Mesenchymal stem cell (in vitro differentiated cells and primary cell): ENCODE measurements at regions not wholly inside any gene's neighbourhood (a gene's known extent, or its start where the extent isn't known, plus 50 kb on each side); places are given as distances from the start of the nearest gene placed in this dataset.

Source experiments
- DNase-seq: peaks from one replicate; pipeline ENCODE4 v3.0.0-alpha.2; 2013
- H2AFZ ChIP-seq: one replicate; pipeline ENCODE4 v1.6.1; 2013; ENCODE audit warnings: low read depth, mild to moderate bottlenecking, control low read depth, inconsistent platforms, low read length, moderate library complexity
- H2AK5ac ChIP-seq: 2 replicates; pipeline ENCODE4 v1.6.1; 2013; ENCODE audit warnings: low read length, moderate library complexity, mild to moderate bottlenecking, inconsistent platforms; ENCODE audit not compliant: severe bottlenecking
- H2BK120ac ChIP-seq: one replicate; pipeline ENCODE4 v1.6.1; 2013; ENCODE audit warnings: low read depth, mild to moderate bottlenecking, inconsistent platforms, low read length, moderate library complexity
- H2BK12ac ChIP-seq, 2 experiments: one replicate each; pipeline ENCODE4 v1.6.1; 2013; ENCODE audit warnings: inconsistent platforms in 2 of 2, low read length in 2 of 2, mild to moderate bottlenecking in 2 of 2, moderate library complexity in 2 of 2, control low read depth in 1 of 2
- H2BK15ac ChIP-seq: one replicate; pipeline ENCODE4 v1.6.1; 2013; ENCODE audit warnings: mild to moderate bottlenecking, low read depth, inconsistent platforms; ENCODE audit not compliant: poor library complexity, severe bottlenecking
- H2BK5ac ChIP-seq: 2 replicates; pipeline ENCODE4 v1.6.1; 2013; ENCODE audit warnings: low read depth, mild to moderate bottlenecking, low read length, control low read depth, inconsistent platforms; ENCODE audit not compliant: poor library complexity, severe bottlenecking
- H3K14ac ChIP-seq, 2 experiments: one replicate each; pipeline ENCODE4 v1.6.1; 2013; ENCODE audit warnings: inconsistent platforms in 2 of 2, low read length in 2 of 2, control low read depth in 1 of 2, mild to moderate bottlenecking in 1 of 2, moderate library complexity in 1 of 2
- H3K18ac ChIP-seq, 2 experiments: one replicate each; pipeline ENCODE4 v1.6.1; 2013; ENCODE audit warnings: inconsistent platforms in 2 of 2, low read length in 2 of 2, control low read depth in 1 of 2, low read depth in 1 of 2, mild to moderate bottlenecking in 1 of 2
- H3K23ac ChIP-seq, 2 experiments: one replicate each; pipeline ENCODE4 v1.6.1; 2013; ENCODE audit warnings: inconsistent platforms in 2 of 2, low read length in 2 of 2, mild to moderate bottlenecking in 2 of 2, moderate library complexity in 2 of 2, control low read depth in 1 of 2
- H3K27ac ChIP-seq: 2 replicates; pipeline ENCODE4 v1.5.1; 2013; ENCODE audit warnings: mild to moderate bottlenecking, moderate library complexity, low read length, control low read depth, inconsistent platforms; ENCODE audit not compliant: poor library complexity, severe bottlenecking
- H3K27me3 ChIP-seq, 2 experiments: 2 replicates each; pipeline versions ENCODE4 v1.6.1 to v1.7.0; 2013; ENCODE audit warnings: low read length in 2 of 2, mild to moderate bottlenecking in 2 of 2, moderate library complexity in 2 of 2, control low read depth in 1 of 2, inconsistent platforms in 1 of 2; ENCODE audit not compliant: control insufficient read depth in 1 of 2, insufficient read depth in 1 of 2
- H3K36me3 ChIP-seq, 2 experiments: 2 replicates each; pipeline versions ENCODE4 v1.6.1 to v1.7.0; 2013; ENCODE audit warnings: low read length in 2 of 2, control low read depth in 1 of 2, inconsistent platforms in 1 of 2, low read depth in 1 of 2, mild to moderate bottlenecking in 1 of 2; ENCODE audit not compliant: insufficient read depth in 2 of 2, control insufficient read depth in 1 of 2
- H3K4ac ChIP-seq, 2 experiments: one replicate each; pipeline ENCODE4 v1.6.1; 2013; ENCODE audit warnings: inconsistent platforms in 2 of 2, low read length in 2 of 2, mild to moderate bottlenecking in 2 of 2, moderate library complexity in 2 of 2, control low read depth in 1 of 2, low read depth in 1 of 2
- H3K4me1 ChIP-seq: 2 replicates; pipeline ENCODE4 v1.6.1; 2013; ENCODE audit warnings: low read depth, low read length, control low read depth; ENCODE audit not compliant: control insufficient read depth, insufficient read depth
- H3K4me2 ChIP-seq: 2 replicates; pipeline ENCODE4 v1.6.1; 2013; ENCODE audit warnings: low read length, mild to moderate bottlenecking, inconsistent platforms; ENCODE audit not compliant: poor library complexity, severe bottlenecking
- H3K4me3 ChIP-seq, 2 experiments: 2 replicates each; pipeline versions ENCODE4 v1.5.1 to v1.7.0; 2013; ENCODE audit warnings: low read length in 2 of 2, mild to moderate bottlenecking in 2 of 2, control low read depth in 1 of 2, low read depth in 1 of 2; ENCODE audit not compliant: insufficient read depth in 1 of 2
- H3K79me1 ChIP-seq: replicated peaks from 2 replicates; pipeline ENCODE4 v1.6.1; 2013; ENCODE audit warnings: mild to moderate bottlenecking, control low read depth, low read length, inconsistent platforms; ENCODE audit not compliant: poor library complexity, severe bottlenecking
- H3K9ac ChIP-seq: 2 replicates; pipeline ENCODE4 v1.7.0; 2013; ENCODE audit warnings: mild to moderate bottlenecking, low read length, moderate library complexity
- H3K9me3 ChIP-seq: 2 replicates; pipeline ENCODE4 v1.7.0; 2013; ENCODE audit warnings: mild to moderate bottlenecking, low read length; ENCODE audit not compliant: control insufficient read depth
- H4K8ac ChIP-seq: one replicate; pipeline ENCODE4 v1.6.1; 2013; ENCODE audit warnings: inconsistent platforms, mild to moderate bottlenecking, low read length, moderate library complexity
- H4K91ac ChIP-seq: one replicate; pipeline ENCODE4 v1.6.1; 2013; ENCODE audit warnings: mild to moderate bottlenecking, low read length, inconsistent platforms
- WGBS: methylation state at CpG from one replicate; pipeline ENCODE4 v1.1.7; 2013; ENCODE audit warnings: mixed read lengths; 5-methylcytosine and 5-hydroxymethylcytosine counted together

- H2AFZ ChIP-seq, result no peak overlapping the region
- peak overlapping the region; percentile 70 for H4K91ac ChIP-seq
- H3K9ac ChIP-seq, result peak overlapping the region; percentile 67
- H3K27ac ChIP-seq, result peak overlapping the region; percentile 82
- H3K4me2 ChIP-seq, result no peak overlapping the region
- peak overlapping the region; percentile 75 to 87 for H3K18ac ChIP-seq
- no peaks in the 10 kb centered on the region for H3K27me3 ChIP-seq
- H2BK120ac ChIP-seq, result no peak overlapping the region
- H4K8ac ChIP-seq, result peak overlapping the region; percentile 35
- H2BK15ac ChIP-seq, result no peak overlapping the region
- H3K23ac ChIP-seq, result no peak overlapping the region
- no peaks in the 10 kb centered on the region for H3K36me3 ChIP-seq
- no peak for DNase-seq
- H2BK12ac ChIP-seq, result peak overlapping the region; percentile 91 to 92
- no CpG with 5 or more reads among the region's 1 CpG for WGBS
- peak overlapping the region; percentile 71 for H2AK5ac ChIP-seq
- no peak overlapping the region for H2BK5ac ChIP-seq
- H3K4me1 ChIP-seq, result peaks cover 8% of the 10 kb centered on the region
- H3K4ac ChIP-seq, result peak overlapping the region in 1 of 2 experiments; percentile 35
- H3K9me3 ChIP-seq, result no peaks in the 10 kb centered on the region
- H3K14ac ChIP-seq, result no peak overlapping the region
- no peak overlapping the region for H3K4me3 ChIP-seq
- H3K79me1 ChIP-seq, result no peaks in the 10 kb centered on the region
Observed at GRCh38 chr4:127045861-127046260, 586.9 kb upstream of the INTU start.

GRCh38 chr4:127047930-127048329 lies 584.8 kb upstream of the INTU start:
- no peak overlapping the region for H3K4me2 ChIP-seq
- whole genome bisulfite sequencing, result no CpG with 5 or more reads among the region's 1 CpG
- H2BK15ac ChIP-seq, result no peak overlapping the region
- no peak overlapping the region for H2BK5ac ChIP-seq
- no peak overlapping the region for H3K27ac ChIP-seq
- no peak overlapping the region for H3K4me3 ChIP-seq
- no peak overlapping the region for H3K4ac ChIP-seq
- H2BK12ac ChIP-seq, result no peak overlapping the region
- no peak overlapping the region for H4K91ac ChIP-seq
- no peak overlapping the region for H3K18ac ChIP-seq
- H3K79me1 ChIP-seq, result no peaks in the 10 kb centered on the region
- H3K9ac ChIP-seq, result no peak overlapping the region
- no peaks in the 10 kb centered on the region for H3K36me3 ChIP-seq
- no peaks in the 10 kb centered on the region for H3K27me3 ChIP-seq
- H3K4me1 ChIP-seq, result peaks cover 8% of the 10 kb centered on the region
- H4K8ac ChIP-seq, result no peak overlapping the region
- no peak overlapping the region for H2BK120ac ChIP-seq
- H3K23ac ChIP-seq, result no peak overlapping the region
- no peak overlapping the region for H2AFZ ChIP-seq
- DNase-seq, result peak; percentile 39
- no peaks in the 10 kb centered on the region for H3K9me3 ChIP-seq
- H3K14ac ChIP-seq, result no peak overlapping the region
- H2AK5ac ChIP-seq, result no peak overlapping the region

- no peaks in the 10 kb centered on the region for H3K79me1 ChIP-seq
- H3K4ac ChIP-seq, result peak overlapping the region in 1 of 2 experiments; percentile 69
- H3K9ac ChIP-seq, result no peak overlapping the region
- DNase-seq, result peak; percentile 39
- 90% methylated on average over 3 of the region's 3 CpGs for WGBS
- peak overlapping the region in 1 of 2 experiments; percentile 49 for H2BK12ac ChIP-seq
- H3K23ac ChIP-seq, result no peak overlapping the region
- H2BK120ac ChIP-seq, result no peak overlapping the region
- H3K27ac ChIP-seq, result no peak overlapping the region
- no peak overlapping the region for H3K4me3 ChIP-seq
- H3K4me2 ChIP-seq, result no peak overlapping the region
- peak overlapping the region; percentile 57 to 59 for H3K18ac ChIP-seq
- no peaks in the 10 kb centered on the region for H3K9me3 ChIP-seq
- no peak overlapping the region for H4K91ac ChIP-seq
- H2AK5ac ChIP-seq, result peak overlapping the region; percentile 96
- no peaks in the 10 kb centered on the region for H3K36me3 ChIP-seq
- no peak overlapping the region for H2AFZ ChIP-seq
- no peak overlapping the region for H2BK5ac ChIP-seq
- no peak overlapping the region for H3K14ac ChIP-seq
- no peak overlapping the region for H2BK15ac ChIP-seq
- peaks cover 8% of the 10 kb centered on the region for H3K4me1 ChIP-seq
- no peaks in the 10 kb centered on the region for H3K27me3 ChIP-seq
- H4K8ac ChIP-seq, result no peak overlapping the region
Observed at GRCh38 chr4:127048376-127049044, 584.2 kb upstream of the INTU start.

- H2BK120ac ChIP-seq, result no peak overlapping the region
- H3K14ac ChIP-seq, result no peak overlapping the region
- no peaks in the 10 kb centered on the region for H3K9me3 ChIP-seq
- H3K4me3 ChIP-seq, result no peak overlapping the region
- H2BK15ac ChIP-seq, result no peak overlapping the region
- no peak overlapping the region for H4K8ac ChIP-seq
- H4K91ac ChIP-seq, result no peak overlapping the region
- H3K27me3 ChIP-seq, result no peaks in the 10 kb centered on the region
- H3K18ac ChIP-seq, result no peak overlapping the region
- H3K9ac ChIP-seq, result no peak overlapping the region
- H2AK5ac ChIP-seq, result no peak overlapping the region
- no peak overlapping the region for H3K23ac ChIP-seq
- H3K79me1 ChIP-seq, result no peaks in the 10 kb centered on the region
- peak; percentile 7 for DNase-seq
- H3K4me2 ChIP-seq, result no peak overlapping the region
- H3K4ac ChIP-seq, result no peak overlapping the region
- H2BK12ac ChIP-seq, result no peak overlapping the region
- H3K36me3 ChIP-seq, result no peaks in the 10 kb centered on the region
- WGBS, result 78% methylated on average over 4 of the region's 4 CpGs
- peaks cover 8% of the 10 kb centered on the region for H3K4me1 ChIP-seq
- H2AFZ ChIP-seq, result no peak overlapping the region
- H2BK5ac ChIP-seq, result no peak overlapping the region
- H3K27ac ChIP-seq, result peak overlapping the region; percentile 84
Observed at GRCh38 chr4:127049526-127049925, 583.2 kb upstream of the INTU start.
